Neural progenitor cell (in vitro differentiated cells): ENCODE measurements at regions not wholly inside any gene's neighbourhood (a gene's known extent, or its start where the extent isn't known, plus 50 kb on each side); places are given as distances from the start of the nearest gene placed in this dataset.

Experiments
- DNase-seq: peaks from one replicate; pipeline ENCODE4 v3.0.0-alpha.2; 2016; ENCODE audit warnings: low spot score
- H2AFZ ChIP-seq: fragments of 200-600 bp; sonication (generic); replicated peaks from 2 replicates; pipeline ENCODE4 v1.6.1; 2016; ENCODE audit warnings: antibody characterized with exemption
- H3F3A ChIP-seq: fragments of 200-600 bp; sonication (generic); 2 replicates; pipeline ENCODE4 v1.6.1; 2016; ENCODE audit warnings: antibody characterized with exemption, low read depth
- H3K27ac ChIP-seq: fragments of 200-600 bp; sonication (generic); 2 replicates; pipeline ENCODE4 v1.5.1; 2016; ENCODE audit warnings: mild to moderate bottlenecking
- H3K27me3 ChIP-seq: fragments of 200-600 bp; sonication (generic); 2 replicates; pipeline ENCODE4 v1.6.1; 2016; ENCODE audit warnings: mild to moderate bottlenecking, moderate library complexity
- H3K36me3 ChIP-seq: fragments of 200-600 bp; sonication (generic); 2 replicates; pipeline ENCODE4 v1.5.1; 2016
- H3K4me1 ChIP-seq: fragments of 200-600 bp; sonication (generic); 2 replicates; pipeline ENCODE4 v1.6.1; 2016; ENCODE audit warnings: mixed run types
- H3K4me2 ChIP-seq: fragments of 200-600 bp; sonication (generic); 2 replicates; pipeline ENCODE4 v1.6.1; 2016
- H3K4me3 ChIP-seq: fragments of 200-600 bp; sonication (generic); 2 replicates; pipeline ENCODE4 v1.5.1; 2016
- H3K79me2 ChIP-seq: fragments of 200-600 bp; sonication (generic); 2 replicates; pipeline ENCODE4 v1.6.1; 2016; ENCODE audit warnings: low read depth
- H3K9ac ChIP-seq: fragments of 200-600 bp; sonication (generic); 2 replicates; pipeline ENCODE4 v1.6.1; 2016
- H3K9me3 ChIP-seq: fragments of 200-600 bp; sonication (generic); 2 replicates; pipeline ENCODE4 v1.5.1; 2016; ENCODE audit warnings: low read depth
- H4K20me1 ChIP-seq: fragments of 200-600 bp; sonication (generic); 2 replicates; pipeline ENCODE4 v1.6.1; 2016; ENCODE audit warnings: low read depth
- H3K27ac Mint-ChIP-seq: 3 replicates; pipeline ENCODE4 v1.8.0; 2021; ENCODE audit warnings: mixed read lengths
- H3K27me3 Mint-ChIP-seq: 2 replicates; pipeline ENCODE4 v1.8.0; 2022; ENCODE audit warnings: low read depth, mild to moderate bottlenecking, inconsistent platforms, moderate library complexity, mixed read lengths; ENCODE audit not compliant: insufficient read depth
- H3K36me3 Mint-ChIP-seq: 3 replicates; pipeline ENCODE4 v1.8.0; 2021; ENCODE audit warnings: mixed read lengths
- H3K4me1 Mint-ChIP-seq: 3 replicates; pipeline ENCODE4 v1.8.0; 2021; ENCODE audit warnings: mixed read lengths
- H3K4me3 Mint-ChIP-seq: 3 replicates; pipeline ENCODE4 v1.8.0; 2021; ENCODE audit warnings: mild to moderate bottlenecking, moderate library complexity, mixed read lengths
- H3K9me3 Mint-ChIP-seq: 3 replicates; pipeline ENCODE4 v1.8.0; 2020; ENCODE audit warnings: mixed read lengths
- EZH2 ChIP-seq: fragments of 200-600 bp; sonication (generic); IDR thresholded peaks from 2 replicates; pipeline ENCODE4 v1.6.1; 2017; ENCODE audit warnings: antibody characterized with exemption, mild to moderate bottlenecking, moderate library complexity
- EZH2phosphoT487 ChIP-seq: fragments of 200-600 bp; sonication (generic); IDR thresholded peaks from 2 replicates; pipeline ENCODE4 v1.6.1; 2017; ENCODE audit warnings: antibody characterized with exemption
- TF ChIP-seq, protein P1 (sequence below): fragments of 200-600 bp; sonication (generic); IDR thresholded peaks from 2 replicates; pipeline ENCODE4 v1.5.1; 2017; ENCODE audit warnings: antibody characterized with exemption, mild to moderate bottlenecking

DNA sequence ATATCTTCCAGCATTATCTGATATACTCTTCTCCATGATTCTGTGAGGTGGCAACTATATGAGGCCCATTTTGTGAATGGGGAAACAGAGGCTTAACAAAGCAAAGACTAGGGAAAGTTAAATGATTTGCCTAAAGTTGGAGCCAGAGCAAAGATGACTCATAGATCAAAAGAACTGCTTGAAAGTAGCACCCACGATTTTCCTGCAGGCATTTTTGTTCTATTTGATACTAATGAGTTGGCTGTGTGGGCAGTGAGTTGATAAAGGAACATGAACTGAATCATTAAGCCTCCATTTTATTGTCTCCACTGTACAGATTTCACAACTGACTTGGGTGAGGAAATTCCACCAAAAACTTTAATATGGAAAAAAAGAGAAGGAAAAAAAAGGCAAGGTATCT lies 138.9 kb upstream of the IGFBP7 start:
- Mint-ChIP-seq H3K27ac (no peak overlapping the region), H3K27me3 (peaks cover 5% of the 10 kb centered on the region), H3K4me3 (no peak overlapping the region), H3K4me1 (peaks cover 19% of the 10 kb centered on the region), H3K36me3 (no peaks in the 10 kb centered on the region), H3K9me3 (no peaks in the 10 kb centered on the region)
- Histone ChIP-seq H3K4me2 (no peak overlapping the region), H3K27ac (no peak overlapping the region), H3K36me3 (no peaks in the 10 kb centered on the region), H3K9me3 (no peaks in the 10 kb centered on the region), H3K4me3 (no peak overlapping the region), H3K4me1 (no peaks in the 10 kb centered on the region), H3K9ac (no peak overlapping the region), H4K20me1 (no peaks in the 10 kb centered on the region), H2AFZ (no peak overlapping the region), H3K79me2 (no peaks in the 10 kb centered on the region), H3F3A (no peaks in the 10 kb centered on the region), H3K27me3 (no peaks in the 10 kb centered on the region)
- no peak for TF ChIP-seq EZH2
- TF ChIP-seq, protein P1, sequence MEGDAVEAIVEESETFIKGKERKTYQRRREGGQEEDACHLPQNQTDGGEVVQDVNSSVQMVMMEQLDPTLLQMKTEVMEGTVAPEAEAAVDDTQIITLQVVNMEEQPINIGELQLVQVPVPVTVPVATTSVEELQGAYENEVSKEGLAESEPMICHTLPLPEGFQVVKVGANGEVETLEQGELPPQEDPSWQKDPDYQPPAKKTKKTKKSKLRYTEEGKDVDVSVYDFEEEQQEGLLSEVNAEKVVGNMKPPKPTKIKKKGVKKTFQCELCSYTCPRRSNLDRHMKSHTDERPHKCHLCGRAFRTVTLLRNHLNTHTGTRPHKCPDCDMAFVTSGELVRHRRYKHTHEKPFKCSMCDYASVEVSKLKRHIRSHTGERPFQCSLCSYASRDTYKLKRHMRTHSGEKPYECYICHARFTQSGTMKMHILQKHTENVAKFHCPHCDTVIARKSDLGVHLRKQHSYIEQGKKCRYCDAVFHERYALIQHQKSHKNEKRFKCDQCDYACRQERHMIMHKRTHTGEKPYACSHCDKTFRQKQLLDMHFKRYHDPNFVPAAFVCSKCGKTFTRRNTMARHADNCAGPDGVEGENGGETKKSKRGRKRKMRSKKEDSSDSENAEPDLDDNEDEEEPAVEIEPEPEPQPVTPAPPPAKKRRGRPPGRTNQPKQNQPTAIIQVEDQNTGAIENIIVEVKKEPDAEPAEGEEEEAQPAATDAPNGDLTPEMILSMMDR, result no peak
- no peak for TF ChIP-seq EZH2phosphoT487
- no peak for DNase-seq

DNA sequence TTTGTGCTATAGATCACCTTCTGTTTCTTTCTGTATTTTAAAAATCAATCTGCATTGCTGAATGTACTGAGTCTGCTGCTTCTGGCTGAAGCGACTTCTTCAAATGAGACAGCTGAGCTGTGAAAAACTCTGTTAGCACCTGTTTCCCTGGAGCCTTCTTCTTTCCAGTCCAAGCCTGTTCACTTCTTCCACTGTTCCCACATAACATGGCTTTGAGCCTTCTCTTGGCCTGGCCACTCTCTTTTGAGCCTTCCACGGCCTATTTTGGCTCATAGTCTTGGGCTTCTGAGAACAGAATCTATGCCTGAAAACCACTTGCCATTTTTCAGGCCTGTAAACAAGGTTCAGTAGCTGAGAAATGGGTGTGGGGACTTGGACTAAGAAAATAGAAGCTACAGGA lies 132.9 kb upstream of the IGFBP7 start:
- H4K20me1 ChIP-seq, result no peaks in the 10 kb centered on the region
- H3K9me3 ChIP-seq, result no peaks in the 10 kb centered on the region
- TF ChIP-seq EZH2phosphoT487 (no peak), EZH2 (no peak)
- TF ChIP-seq, protein P1, result no peak
- no peak overlapping the region for H3K27ac ChIP-seq
- DNase-seq, result no peak
- Mint-ChIP-seq H3K4me3 (no peak overlapping the region), H3K9me3 (no peaks in the 10 kb centered on the region), H3K4me1 (peaks cover 13% of the 10 kb centered on the region), H3K27me3 (peaks cover 5% of the 10 kb centered on the region), H3K36me3 (no peaks in the 10 kb centered on the region), H3K27ac (peak overlapping the region; percentile 24)
- H3F3A ChIP-seq, result no peaks in the 10 kb centered on the region
- no peaks in the 10 kb centered on the region for H3K36me3 ChIP-seq
- no peaks in the 10 kb centered on the region for H3K27me3 ChIP-seq
- H3K4me2 ChIP-seq, result no peak overlapping the region
- H3K4me1 ChIP-seq, result no peaks in the 10 kb centered on the region
- H3K9ac ChIP-seq, result no peak overlapping the region
- no peaks in the 10 kb centered on the region for H3K79me2 ChIP-seq
- H2AFZ ChIP-seq, result peak overlapping the region; percentile 40
- no peak overlapping the region for H3K4me3 ChIP-seq

GRCh38 chr4:57234252-57234775 lies 124.1 kb upstream of the IGFBP7 start:
- Mint-ChIP-seq H3K36me3 (no peaks in the 10 kb centered on the region), H3K4me1 (peaks cover 35% of the 10 kb centered on the region), H3K9me3 (no peaks in the 10 kb centered on the region), H3K27me3 (peaks cover 2% of the 10 kb centered on the region), H3K27ac (peak overlapping the region; percentile 51), H3K4me3 (no peak overlapping the region)
- no peaks in the 10 kb centered on the region for H3K27me3 ChIP-seq
- H3K4me2 ChIP-seq, result no peak overlapping the region
- H3F3A ChIP-seq, result no peaks in the 10 kb centered on the region
- H3K9ac ChIP-seq, result no peak overlapping the region
- H4K20me1 ChIP-seq, result no peaks in the 10 kb centered on the region
- DNase-seq, result no peak
- TF ChIP-seq EZH2phosphoT487, result no peak
- TF ChIP-seq EZH2, result no peak
- TF ChIP-seq, protein P1, result no peak
- no peaks in the 10 kb centered on the region for H3K36me3 ChIP-seq
- H3K4me1 ChIP-seq, result no peaks in the 10 kb centered on the region
- H2AFZ ChIP-seq, result no peak overlapping the region
- no peak overlapping the region for H3K4me3 ChIP-seq
- H3K9me3 ChIP-seq, result no peaks in the 10 kb centered on the region
- no peak overlapping the region for H3K27ac ChIP-seq
- H3K79me2 ChIP-seq, result no peaks in the 10 kb centered on the region
